ENCODE measurements at regions not wholly inside any gene's neighbourhood (a gene's known extent, or its start where the extent isn't known, plus 50 kb on each side); places are given as distances from the start of the nearest gene placed in this dataset.

- in situ Hi-C loops (cut with MboI): no loop called here
- TF ChIP-seq MLX (CRISPR knock-in tag; conservative IDR thresholded peaks at IDR 0.05): no peak
- TF ChIP-seq KDM4B (IDR thresholded peaks at IDR 0.05; ENCODE audit: borderline replicate concordance in 2 of 2, low read depth in 1 of 2): no peak
- no peak for TF ChIP-seq TCF3 (CRISPR knock-in tag; IDR thresholded peaks at IDR 0.05)
- no peak for TF ChIP-seq CREM (IDR thresholded peaks at IDR 0.05; ENCODE audit: low read depth)
- TF ChIP-seq DACH1 (IDR thresholded peaks at IDR 0.05; ENCODE audit: partially characterized antibody): no peak
- TF ChIP-seq CREB5 (CRISPR knock-in tag; IDR thresholded peaks at IDR 0.05): no peak
- no peak for TF ChIP-seq DEAF1 (CRISPR knock-in tag; IDR thresholded peaks at IDR 0.05)
- TF ChIP-seq RCOR1 (IDR thresholded peaks at IDR 0.05; ENCODE audit: borderline replicate concordance in 1 of 2, low read depth in 2 of 2, low read length in 2 of 2): no peak
- TF ChIP-seq ZC3H4 (CRISPR knock-in tag; IDR thresholded peaks at IDR 0.05; ENCODE audit: borderline replicate concordance): no peak
- no peak for TF ChIP-seq TEAD4 (IDR thresholded peaks at IDR 0.05; ENCODE audit: low read length)
- TF ChIP-seq TEAD4 (CRISPR knock-in tag; IDR thresholded peaks at IDR 0.05; ENCODE audit: borderline replicate concordance): no peak
- no peak for TF ChIP-seq TAF15 (IDR thresholded peaks at IDR 0.05; ENCODE audit: low read depth, low read length)
- no peak for TF ChIP-seq GTF2F1 (IDR thresholded peaks at IDR 0.05; ENCODE audit: low read depth, low read length)
- no peak for TF ChIP-seq ZNF707 (CRISPR knock-in tag; conservative IDR thresholded peaks at IDR 0.05)
Observed at GRCh38 chr11:8763070-8763685, 80.6 kb downstream of the RPL27A start.

More at GRCh38 chr11:8763070-8763685, 80.6 kb downstream of the RPL27A start:
- H3K9ac ChIP-seq (ENCODE audit: insufficient read depth in 1 of 2, low read depth in 2 of 2, low read length in 2 of 2): no peak overlapping the region
- H2AFZ ChIP-seq (ENCODE audit: low read depth, low read length): no peak overlapping the region
- H3K9me3 ChIP-seq (replicated peaks; ENCODE audit: control insufficient read depth, insufficient read depth, low read depth, low read length): no peaks in the 10 kb centered on the region
- H3K4me1 ChIP-seq (replicated peaks in 1 of 2; ENCODE audit: control insufficient read depth in 2 of 2, insufficient read depth in 2 of 2, low read length in 2 of 2): no peaks in the 10 kb centered on the region
- DNase-seq (ENCODE audit: extremely low read depth in 1 of 4, low spot score in 3 of 4): no peak
- no peak overlapping the region for H3K27ac ChIP-seq (ENCODE audit: extremely low read depth, low read depth, low read length)
- no peaks in the 10 kb centered on the region for H3K9me1 ChIP-seq (ENCODE audit: control insufficient read depth, insufficient read depth, low read length)
- H3K27me3 ChIP-seq (ENCODE audit: control insufficient read depth in 2 of 2, insufficient read depth in 2 of 2, low read length in 2 of 2): peaks cover 38% of the 10 kb centered on the region in 2 experiments
- BruUV-seq (replicated peaks): no TSS peak
- no peak overlapping the region for H3K4me3 ChIP-seq
- intact Hi-C loops (cut with micrococcal nuclease): no loop called here
- no peaks in the 10 kb centered on the region for H4K20me1 ChIP-seq (replicated peaks; ENCODE audit: control insufficient read depth, insufficient read depth, low read length)
- no peak overlapping the region for H3K4me2 ChIP-seq (ENCODE audit: insufficient read depth, low read length)
- WGBS (ENCODE audit: insufficient coverage, low coverage, missing lambda C conversion rate): 0% methylated on average over 1 of the region's 1 CpG
- ChIA-PET POLR2A (no interaction called here), CTCF (ENCODE audit: low intra/inter-chr PET ratio) (no interaction called here)
- H3K36me3 ChIP-seq (ENCODE audit: control insufficient read depth, insufficient read depth, low read length): no peaks in the 10 kb centered on the region
- FAIRE-seq: no peak
- no peaks in the 10 kb centered on the region for H3K79me2 ChIP-seq (ENCODE audit: control insufficient read depth, insufficient read depth, low read length)
- no peak for ATAC-seq

Data from K562 (cell line).